DOHH2 (cell line): ENCODE measurements at regions not wholly inside any gene's neighbourhood (a gene's known extent, or its start where the extent isn't known, plus 50 kb on each side); places are given as distances from the start of the nearest gene placed in this dataset.

Source experiments
- H3F3A ChIP-seq: fragments of 200-600 bp; sonication (generic), shearing (Covaris generic); 2 replicates; pipeline ENCODE4 v1.6.0; 2016; ENCODE audit warnings: antibody characterized with exemption, mild to moderate bottlenecking; ENCODE audit not compliant: control insufficient read depth, insufficient read depth
- H3K27ac ChIP-seq: fragments of 200-600 bp; sonication (generic); 2 replicates; pipeline ENCODE4 v1.5.1; 2014; ENCODE audit warnings: low read depth, mild to moderate bottlenecking, low read length, moderate library complexity
- H3K27me3 ChIP-seq: fragments of 200-600 bp; sonication (generic); 2 replicates; pipeline ENCODE4 v1.6.1; 2014; ENCODE audit warnings: mild to moderate bottlenecking, low read length, mixed read lengths; ENCODE audit not compliant: control insufficient read depth
- H3K36me3 ChIP-seq: fragments of 200-600 bp; sonication (generic); 2 replicates; pipeline ENCODE4 v1.6.1; 2014; ENCODE audit warnings: mild to moderate bottlenecking, low read length, moderate library complexity, mixed read lengths; ENCODE audit not compliant: control insufficient read depth
- H3K4me1 ChIP-seq: fragments of 200-600 bp; sonication (generic); 2 replicates; pipeline ENCODE4 v1.6.1; 2014; ENCODE audit warnings: mild to moderate bottlenecking, low read length, mixed read lengths; ENCODE audit not compliant: control insufficient read depth
- H3K4me2 ChIP-seq: fragments of 200-600 bp; sonication (generic); 2 replicates; pipeline ENCODE4 v1.6.0; 2014; ENCODE audit warnings: mild to moderate bottlenecking, low read length, moderate library complexity
- H3K4me3 ChIP-seq: fragments of 200-600 bp; sonication (generic); 2 replicates; pipeline ENCODE4 v1.5.1; 2014; ENCODE audit warnings: mild to moderate bottlenecking, low read length, mixed read lengths
- H3K79me2 ChIP-seq: fragments of 200-600 bp; sonication (generic); 2 replicates; pipeline ENCODE4 v1.6.1; 2014; ENCODE audit warnings: mild to moderate bottlenecking, low read length, mixed read lengths; ENCODE audit not compliant: control insufficient read depth
- H3K9me2 ChIP-seq: fragments of 200-600 bp; sonication (generic); replicated peaks from 2 replicates; pipeline ENCODE4 v1.6.1; 2014; ENCODE audit warnings: mild to moderate bottlenecking, low read length, mixed read lengths; ENCODE audit not compliant: control insufficient read depth
- H3K9me3 ChIP-seq: fragments of 200-600 bp; sonication (generic); 2 replicates; pipeline ENCODE4 v1.6.1; 2014; ENCODE audit warnings: antibody characterized with exemption, low read length, mixed read lengths; ENCODE audit not compliant: control insufficient read depth, insufficient read depth
- H4K20me1 ChIP-seq: fragments of 200-600 bp; sonication (generic); 2 replicates; pipeline ENCODE4 v1.6.0; 2014; ENCODE audit warnings: low read depth, mild to moderate bottlenecking, antibody characterized with exemption, low read length, moderate library complexity; ENCODE audit not compliant: control insufficient read depth, insufficient read depth
- CTCF ChIP-seq: fragments of 200-600 bp; sonication (generic); IDR thresholded peaks from one replicate; pipeline ENCODE4 v1.5.1; 2014; ENCODE audit warnings: antibody characterized with exemption, mild to moderate bottlenecking, low read depth, low read length; ENCODE audit not compliant: poor library complexity, severe bottlenecking
- EZH2phosphoT487 ChIP-seq: fragments of 200-600 bp; sonication (generic); IDR thresholded peaks from 2 replicates; pipeline ENCODE4 v1.6.1; 2017; ENCODE audit warnings: borderline replicate concordance, mild to moderate bottlenecking, antibody characterized with exemption, low read length, moderate library complexity, mixed read lengths

- no peak overlapping the region for H3K4me2 ChIP-seq
- H3K9me3 ChIP-seq = no peaks in the 10 kb centered on the region
- no peaks in the 10 kb centered on the region for H3K36me3 ChIP-seq
- H3K4me1 ChIP-seq = no peaks in the 10 kb centered on the region
- H4K20me1 ChIP-seq = no peaks in the 10 kb centered on the region
- no peak overlapping the region for H3K4me3 ChIP-seq
- H3K79me2 ChIP-seq = no peaks in the 10 kb centered on the region
- no peaks in the 10 kb centered on the region for H3K9me2 ChIP-seq
- no peak for TF ChIP-seq CTCF
- no peak for TF ChIP-seq EZH2phosphoT487
- no peak overlapping the region for H3K27ac ChIP-seq
- H3K27me3 ChIP-seq = no peaks in the 10 kb centered on the region
- no peaks in the 10 kb centered on the region for H3F3A ChIP-seq
Observed at GRCh38 chr18:70382992-70383717, 94.3 kb downstream of the SOCS6 start.

- H3K4me3 ChIP-seq = no peak overlapping the region
- no peaks in the 10 kb centered on the region for H3F3A ChIP-seq
- TF ChIP-seq EZH2phosphoT487 (no peak), CTCF (no peak)
Observed at GRCh38 chr18:70382017-70382416, 93.2 kb downstream of the SOCS6 start.

GRCh38 chr18:70380915-70381896 lies 92.4 kb downstream of the SOCS6 start:
- no peak overlapping the region for H3K27ac ChIP-seq

More at GRCh38 chr18:70382017-70382416, 93.2 kb downstream of the SOCS6 start:
- no peaks in the 10 kb centered on the region for H3K27me3 ChIP-seq
- no peaks in the 10 kb centered on the region for H3K36me3 ChIP-seq
- H3K9me2 ChIP-seq = no peaks in the 10 kb centered on the region
- H3K79me2 ChIP-seq = no peaks in the 10 kb centered on the region
- no peaks in the 10 kb centered on the region for H3K9me3 ChIP-seq
- H3K27ac ChIP-seq = no peak overlapping the region
- no peak overlapping the region for H3K4me2 ChIP-seq
- H4K20me1 ChIP-seq = no peaks in the 10 kb centered on the region
- no peaks in the 10 kb centered on the region for H3K4me1 ChIP-seq

More at GRCh38 chr18:70380915-70381896, 92.4 kb downstream of the SOCS6 start:
- no peaks in the 10 kb centered on the region for H4K20me1 ChIP-seq
- H3K79me2 ChIP-seq = no peaks in the 10 kb centered on the region
- H3K27me3 ChIP-seq = no peaks in the 10 kb centered on the region
- TF ChIP-seq EZH2phosphoT487 (no peak), CTCF (no peak)
- H3K4me1 ChIP-seq = no peaks in the 10 kb centered on the region
- H3F3A ChIP-seq = no peaks in the 10 kb centered on the region
- H3K4me2 ChIP-seq = no peak overlapping the region
- no peaks in the 10 kb centered on the region for H3K9me2 ChIP-seq
- no peaks in the 10 kb centered on the region for H3K36me3 ChIP-seq
- no peaks in the 10 kb centered on the region for H3K9me3 ChIP-seq
- no peak overlapping the region for H3K4me3 ChIP-seq
